Neural progenitor cell (in vitro differentiated cells): ENCODE measurements at regions not wholly inside any gene's neighbourhood (a gene's known extent, or its start where the extent isn't known, plus 50 kb on each side); places are given as distances from the start of the nearest gene placed in this dataset.
A peak's percentile ranks its signal among the peaks of the same experiment; 100 is the strongest.

ENCODE experiments used
- DNase-seq: peaks from one replicate; pipeline ENCODE4 v3.0.0-alpha.2; 2016; ENCODE audit warnings: low spot score
- H2AFZ ChIP-seq: fragments of 200-600 bp; sonication (generic); replicated peaks from 2 replicates; pipeline ENCODE4 v1.6.1; 2016; ENCODE audit warnings: antibody characterized with exemption
- H3F3A ChIP-seq: fragments of 200-600 bp; sonication (generic); 2 replicates; pipeline ENCODE4 v1.6.1; 2016; ENCODE audit warnings: antibody characterized with exemption, low read depth
- H3K27ac ChIP-seq: fragments of 200-600 bp; sonication (generic); 2 replicates; pipeline ENCODE4 v1.5.1; 2016; ENCODE audit warnings: mild to moderate bottlenecking
- H3K27me3 ChIP-seq: fragments of 200-600 bp; sonication (generic); 2 replicates; pipeline ENCODE4 v1.6.1; 2016; ENCODE audit warnings: mild to moderate bottlenecking, moderate library complexity
- H3K36me3 ChIP-seq: fragments of 200-600 bp; sonication (generic); 2 replicates; pipeline ENCODE4 v1.5.1; 2016
- H3K4me1 ChIP-seq: fragments of 200-600 bp; sonication (generic); 2 replicates; pipeline ENCODE4 v1.6.1; 2016; ENCODE audit warnings: mixed run types
- H3K4me2 ChIP-seq: fragments of 200-600 bp; sonication (generic); 2 replicates; pipeline ENCODE4 v1.6.1; 2016
- H3K4me3 ChIP-seq: fragments of 200-600 bp; sonication (generic); 2 replicates; pipeline ENCODE4 v1.5.1; 2016
- H3K79me2 ChIP-seq: fragments of 200-600 bp; sonication (generic); 2 replicates; pipeline ENCODE4 v1.6.1; 2016; ENCODE audit warnings: low read depth
- H3K9ac ChIP-seq: fragments of 200-600 bp; sonication (generic); 2 replicates; pipeline ENCODE4 v1.6.1; 2016
- H3K9me3 ChIP-seq: fragments of 200-600 bp; sonication (generic); 2 replicates; pipeline ENCODE4 v1.5.1; 2016; ENCODE audit warnings: low read depth
- H4K20me1 ChIP-seq: fragments of 200-600 bp; sonication (generic); 2 replicates; pipeline ENCODE4 v1.6.1; 2016; ENCODE audit warnings: low read depth
- H3K27ac Mint-ChIP-seq: 3 replicates; pipeline ENCODE4 v1.8.0; 2021; ENCODE audit warnings: mixed read lengths
- H3K27me3 Mint-ChIP-seq: 2 replicates; pipeline ENCODE4 v1.8.0; 2022; ENCODE audit warnings: low read depth, mild to moderate bottlenecking, inconsistent platforms, moderate library complexity, mixed read lengths; ENCODE audit not compliant: insufficient read depth
- H3K36me3 Mint-ChIP-seq: 3 replicates; pipeline ENCODE4 v1.8.0; 2021; ENCODE audit warnings: mixed read lengths
- H3K4me1 Mint-ChIP-seq: 3 replicates; pipeline ENCODE4 v1.8.0; 2021; ENCODE audit warnings: mixed read lengths
- H3K4me3 Mint-ChIP-seq: 3 replicates; pipeline ENCODE4 v1.8.0; 2021; ENCODE audit warnings: mild to moderate bottlenecking, moderate library complexity, mixed read lengths
- H3K9me3 Mint-ChIP-seq: 3 replicates; pipeline ENCODE4 v1.8.0; 2020; ENCODE audit warnings: mixed read lengths
- EZH2 ChIP-seq: fragments of 200-600 bp; sonication (generic); IDR thresholded peaks from 2 replicates; pipeline ENCODE4 v1.6.1; 2017; ENCODE audit warnings: antibody characterized with exemption, mild to moderate bottlenecking, moderate library complexity
- EZH2phosphoT487 ChIP-seq: fragments of 200-600 bp; sonication (generic); IDR thresholded peaks from 2 replicates; pipeline ENCODE4 v1.6.1; 2017; ENCODE audit warnings: antibody characterized with exemption
- TF ChIP-seq, protein P1 (sequence below): fragments of 200-600 bp; sonication (generic); IDR thresholded peaks from 2 replicates; pipeline ENCODE4 v1.5.1; 2017; ENCODE audit warnings: antibody characterized with exemption, mild to moderate bottlenecking

DNA sequence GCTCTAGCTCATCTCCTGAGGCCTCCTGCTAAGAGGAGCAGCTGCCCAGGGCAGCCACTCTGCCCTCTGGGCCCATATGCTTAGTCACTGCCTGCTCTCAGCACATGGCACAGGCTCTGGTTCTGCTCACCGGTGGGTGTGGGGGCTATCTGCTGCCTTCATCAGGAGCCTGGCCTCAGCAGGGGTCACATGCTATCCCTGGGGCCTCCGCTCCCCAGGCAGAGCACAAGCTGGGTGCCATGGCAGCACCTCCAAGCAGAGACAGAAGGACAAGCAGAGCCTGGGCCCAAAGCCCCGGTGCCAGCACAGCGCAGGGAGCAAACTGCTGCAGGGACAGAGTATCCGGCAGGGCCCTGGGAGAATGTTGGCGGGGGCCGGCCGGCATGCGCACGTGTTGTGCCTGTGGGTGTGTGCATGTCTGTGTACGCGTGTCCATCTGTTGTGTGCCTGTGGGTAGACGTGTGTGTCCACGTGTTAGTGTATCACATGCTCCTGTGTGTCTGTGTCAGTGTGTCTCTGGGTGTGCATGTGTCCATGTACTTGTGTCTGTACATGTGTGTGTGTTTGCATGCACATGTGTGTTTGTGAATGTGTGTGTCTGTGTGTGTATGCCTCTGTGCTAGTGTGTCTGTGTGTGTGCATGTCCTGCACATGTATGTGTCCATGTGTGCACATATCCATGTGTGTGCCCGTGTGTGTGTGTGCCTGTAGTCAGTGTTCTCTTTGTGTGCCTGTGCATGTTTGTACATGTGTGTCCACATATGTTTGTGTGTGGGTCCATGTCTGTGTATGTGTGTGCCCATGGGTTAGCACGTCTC lies 326.9 kb downstream of the TMEM121 start:
- H3K4me1 ChIP-seq: no peaks in the 10 kb centered on the region
- H3K36me3 ChIP-seq: no peaks in the 10 kb centered on the region
- Mint-ChIP-seq H3K27ac (no peak overlapping the region), H3K27me3 (peaks cover 13% of the 10 kb centered on the region), H3K9me3 (peaks cover 44% of the 10 kb centered on the region), H3K4me1 (no peaks in the 10 kb centered on the region), H3K4me3 (peak overlapping the region; percentile 52), H3K36me3 (peaks cover 5% of the 10 kb centered on the region)
- H2AFZ ChIP-seq: no peak overlapping the region
- no peaks in the 10 kb centered on the region for H4K20me1 ChIP-seq
- no peak for DNase-seq
- peaks cover 2% of the 10 kb centered on the region for H3K9me3 ChIP-seq
- H3K4me3 ChIP-seq: no peak overlapping the region
- H3K79me2 ChIP-seq: no peaks in the 10 kb centered on the region
- TF ChIP-seq, protein P1, sequence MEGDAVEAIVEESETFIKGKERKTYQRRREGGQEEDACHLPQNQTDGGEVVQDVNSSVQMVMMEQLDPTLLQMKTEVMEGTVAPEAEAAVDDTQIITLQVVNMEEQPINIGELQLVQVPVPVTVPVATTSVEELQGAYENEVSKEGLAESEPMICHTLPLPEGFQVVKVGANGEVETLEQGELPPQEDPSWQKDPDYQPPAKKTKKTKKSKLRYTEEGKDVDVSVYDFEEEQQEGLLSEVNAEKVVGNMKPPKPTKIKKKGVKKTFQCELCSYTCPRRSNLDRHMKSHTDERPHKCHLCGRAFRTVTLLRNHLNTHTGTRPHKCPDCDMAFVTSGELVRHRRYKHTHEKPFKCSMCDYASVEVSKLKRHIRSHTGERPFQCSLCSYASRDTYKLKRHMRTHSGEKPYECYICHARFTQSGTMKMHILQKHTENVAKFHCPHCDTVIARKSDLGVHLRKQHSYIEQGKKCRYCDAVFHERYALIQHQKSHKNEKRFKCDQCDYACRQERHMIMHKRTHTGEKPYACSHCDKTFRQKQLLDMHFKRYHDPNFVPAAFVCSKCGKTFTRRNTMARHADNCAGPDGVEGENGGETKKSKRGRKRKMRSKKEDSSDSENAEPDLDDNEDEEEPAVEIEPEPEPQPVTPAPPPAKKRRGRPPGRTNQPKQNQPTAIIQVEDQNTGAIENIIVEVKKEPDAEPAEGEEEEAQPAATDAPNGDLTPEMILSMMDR: no peak
- no peak for TF ChIP-seq EZH2
- no peak for TF ChIP-seq EZH2phosphoT487
- H3K4me2 ChIP-seq: no peak overlapping the region
- no peaks in the 10 kb centered on the region for H3K27me3 ChIP-seq
- no peaks in the 10 kb centered on the region for H3F3A ChIP-seq
- no peak overlapping the region for H3K9ac ChIP-seq
- H3K27ac ChIP-seq: no peak overlapping the region

DNA sequence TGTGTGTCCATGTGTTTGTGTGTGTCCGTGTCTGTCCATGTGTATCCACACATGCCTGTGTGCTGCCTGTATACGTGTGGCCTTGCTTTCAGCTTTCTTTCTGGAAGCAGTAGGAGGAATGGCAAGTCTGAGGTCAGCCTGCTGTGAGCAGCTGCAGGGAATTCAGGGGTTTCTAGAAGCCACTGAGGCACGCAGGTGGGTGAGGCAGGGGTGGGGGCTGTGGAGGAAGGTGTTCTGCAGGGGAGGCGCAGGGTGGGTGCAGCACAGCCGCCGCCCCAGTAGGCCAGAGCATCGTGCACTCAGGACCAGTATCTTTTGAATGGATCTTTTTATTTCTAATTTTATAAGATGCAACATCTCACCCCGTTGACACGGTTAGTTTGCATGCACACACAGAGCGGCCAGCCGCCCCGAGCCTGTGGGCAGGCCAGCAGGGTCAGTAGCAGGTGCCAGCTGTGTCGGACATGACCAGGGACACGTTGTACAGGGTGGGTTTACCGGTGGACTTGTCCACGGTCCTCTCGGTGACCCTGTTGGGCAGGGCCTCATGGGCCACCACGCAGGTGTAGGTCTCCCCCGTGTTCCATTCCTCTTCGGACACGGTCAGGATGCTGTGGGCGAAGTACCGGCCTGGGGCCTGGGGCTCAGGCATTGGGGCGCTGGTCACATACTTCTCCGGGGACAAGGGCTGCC lies 327.7 kb downstream of the TMEM121 start:
- TF ChIP-seq, protein P1: no peak
- TF ChIP-seq EZH2phosphoT487: no peak
- TF ChIP-seq EZH2: no peak
- H3K79me2 ChIP-seq: no peaks in the 10 kb centered on the region
- H3K27ac ChIP-seq: no peak overlapping the region
- H2AFZ ChIP-seq: no peak overlapping the region
- H3K9me3 ChIP-seq: peaks cover 2% of the 10 kb centered on the region
- peaks cover 43% of the 10 kb centered on the region for H3K9me3 Mint-ChIP-seq
- no peaks in the 10 kb centered on the region for H3K27me3 ChIP-seq
- no peak for DNase-seq
- H4K20me1 ChIP-seq: no peaks in the 10 kb centered on the region
- no peak overlapping the region for H3K4me3 ChIP-seq
- no peak overlapping the region for H3K4me3 Mint-ChIP-seq
- H3K36me3 Mint-ChIP-seq: peaks cover 5% of the 10 kb centered on the region
- H3K4me1 Mint-ChIP-seq: no peaks in the 10 kb centered on the region
- no peaks in the 10 kb centered on the region for H3F3A ChIP-seq
- H3K4me2 ChIP-seq: no peak overlapping the region
- H3K4me1 ChIP-seq: no peaks in the 10 kb centered on the region
- no peaks in the 10 kb centered on the region for H3K36me3 ChIP-seq
- no peak overlapping the region for H3K27ac Mint-ChIP-seq
- H3K9ac ChIP-seq: no peak overlapping the region
- H3K27me3 Mint-ChIP-seq: peaks cover 13% of the 10 kb centered on the region

- Mint-ChIP-seq H3K36me3 (peaks cover 5% of the 10 kb centered on the region), H3K4me3 (no peak overlapping the region)
- no peak overlapping the region for H3K9ac ChIP-seq
These were observed 328.3 kb downstream of the TMEM121 start for GRCh38 chr14:105854600-105855245.

More at GRCh38 chr14:105854600-105855245, 328.3 kb downstream of the TMEM121 start:
- Mint-ChIP-seq H3K4me1 (no peaks in the 10 kb centered on the region), H3K27me3 (peaks cover 13% of the 10 kb centered on the region), H3K27ac (no peak overlapping the region), H3K9me3 (peaks cover 43% of the 10 kb centered on the region)
- H3K27me3 ChIP-seq: no peaks in the 10 kb centered on the region
- no peak for DNase-seq
- H3K4me1 ChIP-seq: no peaks in the 10 kb centered on the region
- no peaks in the 10 kb centered on the region for H4K20me1 ChIP-seq
- peaks cover 2% of the 10 kb centered on the region for H3K9me3 ChIP-seq
- TF ChIP-seq EZH2phosphoT487 (no peak), EZH2 (no peak)
- TF ChIP-seq, protein P1: no peak
- H2AFZ ChIP-seq: no peak overlapping the region
- H3K4me3 ChIP-seq: no peak overlapping the region
- H3F3A ChIP-seq: no peaks in the 10 kb centered on the region
- H3K36me3 ChIP-seq: no peaks in the 10 kb centered on the region
- H3K79me2 ChIP-seq: no peaks in the 10 kb centered on the region
- no peak overlapping the region for H3K27ac ChIP-seq
- H3K4me2 ChIP-seq: no peak overlapping the region
